HepG2 (cell line): ENCODE measurements at regions not wholly inside any gene's neighbourhood (a gene's known extent, or its start where the extent isn't known, plus 50 kb on each side); places are given as distances from the start of the nearest gene placed in this dataset.

Experiments
- CEBPB ChIP-seq: IDR thresholded peaks from 2 replicates; pipeline ENCODE4 v1.6.1; 2011; ENCODE audit warnings: low read depth, low read length, improper control_type of control experiment, borderline replicate concordance
- CREM ChIP-seq, 2 experiments: sonication (generic) in 1 of 2; formaldehyde crosslinking in 1 of 2; IDR thresholded peaks; 2 replicates each; pipeline versions ENCODE4 v1.4.0 to v1.6.1; 2016 to 2020; ENCODE audit warnings: antibody characterized with exemption in 1 of 2, mild to moderate bottlenecking in 1 of 2, missing genetic modification reagents in 1 of 2
- EP300 ChIP-seq, 3 experiments: sonication (generic) in 1 of 3; formaldehyde crosslinking in 1 of 3; IDR thresholded peaks; 2 replicates each; pipeline versions ENCODE4 v1.5.1 to v1.6.1; 2011 to 2020; ENCODE audit warnings: low read depth in 2 of 3, low read length in 2 of 3, borderline replicate concordance in 1 of 3, improper control_type of control experiment in 1 of 3, mild to moderate bottlenecking in 1 of 3, missing genetic modification reagents in 1 of 3, moderate library complexity in 1 of 3
- HNRNPL ChIP-seq: fragments of 200-400 bp; formaldehyde crosslinking; IDR thresholded peaks from 2 replicates; pipeline ENCODE4 v1.6.1; 2017; ENCODE audit warnings: mild to moderate bottlenecking, low read depth, low read length
- LCORL ChIP-seq, 2 experiments: fragments of 450-650 bp in 1 of 2; sonication (generic) in 1 of 2; formaldehyde crosslinking in 1 of 2; IDR thresholded peaks; 2 replicates each; pipeline versions ENCODE4 v1.5.0 to v1.6.1; 2017 to 2020; ENCODE audit warnings: antibody characterized with exemption in 1 of 2, missing genetic modification reagents in 1 of 2
- MAFG ChIP-seq: sonication (generic); formaldehyde crosslinking; IDR thresholded peaks from 2 replicates; pipeline ENCODE4 v1.5.1; 2020; ENCODE audit warnings: mild to moderate bottlenecking, missing genetic modification reagents
- TAF1 ChIP-seq: sonication (generic); formaldehyde crosslinking; IDR thresholded peaks from 2 replicates; pipeline ENCODE4 v1.4.0; 2020; ENCODE audit warnings: missing genetic modification reagents
- ZBTB10 ChIP-seq: sonication (generic); formaldehyde crosslinking; IDR thresholded peaks from 2 replicates; pipeline ENCODE4 v1.4.0; 2020; ENCODE audit warnings: missing genetic modification reagents, borderline replicate concordance

GRCh38 chr5:155408465-155408864 is 394.9 kb downstream of the KIF4B start:
- TF ChIP-seq HNRNPL = no peak
- TF ChIP-seq CREM (IDR thresholded peaks at IDR 0.05) = no peak
- no peak for TF ChIP-seq CREM (CRISPR knock-in tag; IDR thresholded peaks at IDR 0.05)
- no peak for TF ChIP-seq MAFG (CRISPR knock-in tag)
- no peak for TF ChIP-seq EP300 (IDR thresholded peaks at IDR 0.05; ENCODE audit: low read depth in 2 of 2, low read length in 2 of 2)
- TF ChIP-seq EP300 (CRISPR knock-in tag; IDR thresholded peaks at IDR 0.05; ENCODE audit: borderline replicate concordance) = no peak
- TF ChIP-seq ZBTB10 (CRISPR knock-in tag) = no peak
- TF ChIP-seq CEBPB = no peak
- TF ChIP-seq TAF1 (CRISPR knock-in tag) = no peak
- TF ChIP-seq LCORL (IDR thresholded peaks at IDR 0.05) = no peak
- TF ChIP-seq LCORL (CRISPR knock-in tag; IDR thresholded peaks at IDR 0.05) = no peak
